Transverse colon (tissue), 4 donors: ENCODE measurements at regions not wholly inside any gene's neighbourhood (a gene's known extent, or its start where the extent isn't known, plus 50 kb on each side); places are given as distances from the start of the nearest gene placed in this dataset.

Experiments used
- DNase-seq: peaks from one replicate; pipeline ENCODE4 v3.0.0-alpha.2; 2019
- H3K27ac ChIP-seq, 4 donors: fragments of 200-600 bp; sonication (generic); 2 replicates each; pipeline ENCODE4 v1.5.1; 2016 to 2018; ENCODE audit warnings: inconsistent platforms in 4 of 4
- H3K27me3 ChIP-seq: fragments of 200-600 bp; sonication (generic); 2 replicates; pipeline ENCODE4 v1.5.1; 2017; ENCODE audit warnings: inconsistent platforms
- H3K36me3 ChIP-seq, 4 donors: fragments of 200-600 bp; sonication (generic); 2 replicates each; pipeline ENCODE4 v1.5.1; 2017 to 2019; ENCODE audit warnings: inconsistent platforms in 4 of 4
- H3K4me1 ChIP-seq, 4 donors: fragments of 200-600 bp; sonication (generic); 2 replicates each; pipeline ENCODE4 v1.5.1; 2017 to 2020; ENCODE audit warnings: inconsistent platforms in 4 of 4
- H3K4me3 ChIP-seq, 4 donors: fragments of 200-600 bp; sonication (generic); 1 replicate in 1 of 4; 2 replicates in 3 of 4; pipeline versions ENCODE4 v1.5.1 to v1.6.1; 2017 to 2019; ENCODE audit warnings: inconsistent platforms in 4 of 4
- H3K9me3 ChIP-seq, 2 donors: fragments of 200-600 bp; sonication (generic); 2 replicates each; pipeline ENCODE4 v1.5.1; 2017 to 2019; ENCODE audit warnings: inconsistent platforms in 2 of 2
- EP300 ChIP-seq: sonication (generic); formaldehyde crosslinking; IDR thresholded peaks from one replicate; pipeline ENCODE4 v1.6.1; 2017; ENCODE audit warnings: antibody characterized with exemption, low read depth
- POLR2A ChIP-seq: fragments of 450-650 bp; IDR thresholded peaks from one replicate; pipeline ENCODE4 v1.6.1; 2016; ENCODE audit warnings: antibody characterized with exemption, mild to moderate bottlenecking, moderate library complexity
- POLR2AphosphoS5 ChIP-seq, 3 donors: sonication (generic); formaldehyde crosslinking; IDR thresholded peaks; one replicate each; pipeline ENCODE4 v1.6.1; 2016; ENCODE audit warnings: antibody characterized with exemption in 3 of 3
- WGBS, 2 donors: methylation state at CpG; one replicate each; pipeline ENCODE4 v1.1.5; 2018; ENCODE audit warnings: low coverage in 1 of 2; 5-methylcytosine and 5-hydroxymethylcytosine counted together
- in situ Hi-C, 4 donors: fragments of 200-750 bp; cut with MboI; loops; one replicate each; pipeline versions ENCODE4 v1.15.0 to v1.15.1; 2017; ENCODE audit warnings: low sequenced_read_pairs in 3 of 4, low pct_ligation_motif_present in 1 of 4, low pct_unique_long_range_greater_than_20kb in 1 of 4
- intact Hi-C: fragments of 100-400 bp; cut with DNase I; formaldehyde crosslinking; loops from one replicate; pipeline ENCODE4 v1.15.1; 2023; ENCODE audit warnings: low total_unique reads
- TF ChIP-seq, protein P1 (sequence below), 5 experiments: fragments of 200-600 bp in 3 of 5; fragments of 450-650 bp in 2 of 5; sonication (generic) in 3 of 5; IDR thresholded peaks; 1 replicate in 2 of 5; 2 replicates in 3 of 5; pipeline ENCODE4 v1.5.1; 2016 to 2017; ENCODE audit warnings: antibody characterized with exemption in 5 of 5, inconsistent platforms in 3 of 5, mild to moderate bottlenecking in 2 of 5, moderate library complexity in 1 of 5

DNA sequence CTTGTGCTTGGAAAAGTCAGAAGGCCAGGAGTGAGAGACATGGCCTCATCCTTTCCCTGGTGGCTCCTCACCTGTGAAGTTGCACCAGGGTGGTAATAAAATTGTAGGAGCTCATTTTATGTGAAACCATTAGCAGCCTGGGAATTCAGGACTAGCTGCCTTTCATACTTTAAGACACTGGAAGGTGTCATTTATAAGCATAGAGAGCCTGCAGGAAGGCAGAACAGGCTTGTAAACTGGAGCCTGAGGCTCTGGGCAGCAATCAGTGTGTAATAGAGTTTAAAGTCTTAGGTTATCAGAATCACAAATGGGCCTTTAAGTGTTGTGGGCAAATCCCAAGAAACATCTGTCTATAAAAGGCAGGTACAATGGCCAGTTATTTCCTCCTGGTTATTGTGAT is 127.2 kb downstream of the TM9SF2 start:
- in situ Hi-C loops, result no loop called here
- H3K9me3 ChIP-seq, result peaks cover 3 to 7% of the 10 kb centered on the region in 2 donors
- no peaks in the 10 kb centered on the region for H3K36me3 ChIP-seq
- peaks cover 0 to 8% (median 0%) of the 10 kb centered on the region in 4 donors for H3K4me1 ChIP-seq
- no peak overlapping the region for H3K4me3 ChIP-seq
- DNase-seq, result no peak
- H3K27me3 ChIP-seq, result no peaks in the 10 kb centered on the region
- TF ChIP-seq POLR2AphosphoS5 (IDR thresholded peaks at IDR 0.05) (no peak), POLR2A (no peak), EP300 (no peak)
- TF ChIP-seq, protein P1, sequence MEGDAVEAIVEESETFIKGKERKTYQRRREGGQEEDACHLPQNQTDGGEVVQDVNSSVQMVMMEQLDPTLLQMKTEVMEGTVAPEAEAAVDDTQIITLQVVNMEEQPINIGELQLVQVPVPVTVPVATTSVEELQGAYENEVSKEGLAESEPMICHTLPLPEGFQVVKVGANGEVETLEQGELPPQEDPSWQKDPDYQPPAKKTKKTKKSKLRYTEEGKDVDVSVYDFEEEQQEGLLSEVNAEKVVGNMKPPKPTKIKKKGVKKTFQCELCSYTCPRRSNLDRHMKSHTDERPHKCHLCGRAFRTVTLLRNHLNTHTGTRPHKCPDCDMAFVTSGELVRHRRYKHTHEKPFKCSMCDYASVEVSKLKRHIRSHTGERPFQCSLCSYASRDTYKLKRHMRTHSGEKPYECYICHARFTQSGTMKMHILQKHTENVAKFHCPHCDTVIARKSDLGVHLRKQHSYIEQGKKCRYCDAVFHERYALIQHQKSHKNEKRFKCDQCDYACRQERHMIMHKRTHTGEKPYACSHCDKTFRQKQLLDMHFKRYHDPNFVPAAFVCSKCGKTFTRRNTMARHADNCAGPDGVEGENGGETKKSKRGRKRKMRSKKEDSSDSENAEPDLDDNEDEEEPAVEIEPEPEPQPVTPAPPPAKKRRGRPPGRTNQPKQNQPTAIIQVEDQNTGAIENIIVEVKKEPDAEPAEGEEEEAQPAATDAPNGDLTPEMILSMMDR (IDR thresholded peaks at IDR 0.05), result no peak
- intact Hi-C loops, result no loop called here
- H3K27ac ChIP-seq, result no peak overlapping the region

DNA sequence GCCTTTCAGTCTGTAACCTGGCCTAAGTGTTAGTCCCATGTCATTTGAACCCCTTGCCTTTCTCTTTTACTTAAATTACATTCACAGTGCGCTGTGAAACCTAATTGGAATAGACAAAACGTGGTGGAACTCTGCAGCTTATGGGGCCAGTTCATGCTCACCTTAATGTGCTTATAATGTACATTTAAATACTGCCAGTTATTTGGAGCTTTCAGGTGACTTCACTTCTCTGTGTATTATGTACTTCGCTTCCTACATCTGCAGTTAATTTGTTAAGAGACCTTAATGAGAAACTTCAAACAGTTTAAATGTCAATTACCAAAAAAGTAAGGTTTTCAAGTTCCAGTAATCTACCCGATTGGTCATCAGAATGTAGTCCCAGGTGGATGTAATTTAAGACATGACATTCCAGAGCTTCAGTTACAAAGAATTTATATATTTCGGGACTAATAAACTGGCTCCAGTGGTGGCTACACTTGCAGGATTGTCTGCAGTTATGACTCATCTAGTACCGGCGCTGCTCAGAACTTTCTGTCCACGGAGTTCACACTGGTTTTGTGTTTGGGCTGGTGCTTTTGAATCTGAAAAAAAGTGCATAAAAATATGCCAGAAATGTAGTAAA is 125.3 kb downstream of the TM9SF2 start:
- 66 to 78% methylated on average over 8 of the region's 8 CpGs for WGBS, 2 donors
- H3K4me1 ChIP-seq, result peaks cover 0 to 8% (median 0%) of the 10 kb centered on the region in 4 donors
- H3K9me3 ChIP-seq, result no peaks in the 10 kb centered on the region
- no peaks in the 10 kb centered on the region for H3K27me3 ChIP-seq
- intact Hi-C loops (no loop called here), in situ Hi-C loops (no loop called here)
- H3K36me3 ChIP-seq, result no peaks in the 10 kb centered on the region
- DNase-seq, result no peak
- H3K27ac ChIP-seq, result no peak overlapping the region
- no peak overlapping the region for H3K4me3 ChIP-seq
- TF ChIP-seq EP300, result no peak

DNA sequence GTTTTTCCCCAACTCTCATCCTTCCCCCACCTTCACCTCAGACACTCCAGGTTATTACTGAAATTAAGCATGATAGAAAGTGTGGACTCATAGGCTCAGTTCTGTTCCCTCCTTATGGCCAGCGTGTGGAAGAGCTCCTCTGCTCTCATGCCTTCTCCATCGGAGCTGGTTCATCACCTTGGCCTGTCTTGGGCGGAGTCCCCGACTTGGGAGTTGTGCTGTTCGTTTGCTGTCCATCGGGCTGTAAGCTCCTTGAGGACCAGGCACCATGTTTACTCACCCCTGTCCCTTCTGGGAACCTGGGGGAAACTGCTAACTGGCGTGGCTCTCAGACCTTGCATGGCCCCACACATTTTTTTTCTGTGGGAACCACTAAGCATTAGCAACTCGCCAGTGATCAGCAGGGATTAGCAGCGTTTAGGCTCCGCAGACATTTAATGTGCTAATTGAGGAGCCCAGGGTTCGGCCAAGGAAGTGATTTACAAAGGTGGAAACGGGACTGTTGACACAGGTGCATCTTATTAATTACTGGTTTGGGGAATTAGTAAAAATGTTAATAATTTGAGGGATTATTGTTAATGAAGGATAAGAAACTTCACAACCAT is 123.8 kb downstream of the TM9SF2 start:
- no peaks in the 10 kb centered on the region for H3K9me3 ChIP-seq
- WGBS, 2 donors, result 91% methylated on average over 3 to 12 of the region's 12 CpGs
- H3K4me1 ChIP-seq, result peaks cover 0 to 8% (median 0%) of the 10 kb centered on the region in 4 donors
- no peaks in the 10 kb centered on the region for H3K36me3 ChIP-seq
- DNase-seq, result no peak
- in situ Hi-C loops, result loop anchor here in 1 of 4 donors (25.0 kb wide), 1 partner anchor 113 kb away; the partner anchor contains the start of gene TM9SF2
- intact Hi-C loops, result no loop called here
- no peak overlapping the region for H3K4me3 ChIP-seq
- no peak overlapping the region for H3K27ac ChIP-seq
- no peaks in the 10 kb centered on the region for H3K27me3 ChIP-seq
- TF ChIP-seq EP300 (no peak), POLR2AphosphoS5 (IDR thresholded peaks at IDR 0.05) (no peak), POLR2A (no peak)
- TF ChIP-seq, protein P1 (IDR thresholded peaks at IDR 0.05), result no peak

DNA sequence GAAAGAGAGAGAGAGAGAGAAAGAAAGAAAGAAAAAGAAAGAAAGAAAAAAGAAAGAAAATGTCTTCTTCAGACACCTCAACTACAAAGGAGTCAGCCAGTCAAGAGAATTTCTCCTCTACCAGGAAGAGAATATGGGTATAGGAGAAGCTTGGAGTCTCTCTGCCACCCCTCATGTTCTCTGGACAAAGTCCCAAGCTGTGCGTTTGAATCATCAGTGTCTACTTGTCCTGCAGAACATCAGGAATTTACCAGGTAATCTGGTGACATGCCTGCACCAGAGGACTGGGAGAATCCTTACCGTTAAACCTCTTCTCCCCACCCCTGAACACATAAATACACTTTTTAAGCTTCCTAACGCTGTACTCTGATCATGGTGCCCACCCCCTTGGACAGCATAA is 119.5 kb downstream of the TM9SF2 start:
- no peak for DNase-seq
- TF ChIP-seq POLR2A, result no peak
- no peak for TF ChIP-seq POLR2AphosphoS5 (IDR thresholded peaks at IDR 0.05)
- TF ChIP-seq EP300, result no peak
- TF ChIP-seq, protein P1 (IDR thresholded peaks at IDR 0.05), result no peak
- Histone ChIP-seq H3K4me3 (no peak overlapping the region), H3K4me1 (peaks cover 0 to 19% (median 10%) of the 10 kb centered on the region in 4 donors), H3K9me3 (no peaks in the 10 kb centered on the region), H3K36me3 (no peaks in the 10 kb centered on the region), H3K27me3 (no peaks in the 10 kb centered on the region), H3K27ac (no peak overlapping the region)
- in situ Hi-C loops, result loop anchor here in 1 of 4 donors (25.0 kb wide), 1 partner anchor 109 kb away; the partner anchor contains the start of gene TM9SF2
- intact Hi-C loops, result no loop called here
- WGBS, 2 donors, result 83 to 90% methylated on average over 2 to 3 of the region's 3 CpGs
